IMR-90 (cell line): ENCODE measurements at regions not wholly inside any gene's neighbourhood (a gene's known extent, or its start where the extent isn't known, plus 50 kb on each side); places are given as distances from the start of the nearest gene placed in this dataset.

Experiments used
- ATAC-seq: fragments of 200-7000 bp; cut with Tn5 transposase; 2 replicates; pipeline ENCODE4 v1.9.1; 2020; ENCODE audit warnings: low read depth, mild to moderate bottlenecking, moderate library complexity
- BruUV-seq: library from RNA; stranded (reverse); fragments of 400-500 nt; replicated peaks from 2 replicates; lab custom pipeline; 2021; lab: Mats Ljungman, UMichigan
- CTCF ChIA-PET: fragments of 300-600 bp; formaldehyde crosslinking; extraction: SDS; loops from one replicate; lab custom pipeline; 2021; ENCODE audit warnings: antibody characterized with exemption; lab: Yijun Ruan, JAX
- POLR2A ChIA-PET: fragments of 300-600 bp; sonication (Branson Sonifier 250); formaldehyde crosslinking; loops from one replicate; lab custom pipeline; 2022; ENCODE audit warnings: antibody characterized with exemption; ENCODE audit not compliant: unreplicated experiment; lab: Charles Lee
- DNase-seq: peaks from one replicate; pipeline ENCODE4 v3.0.0; 2013
- H2AFZ ChIP-seq: replicated peaks from 2 replicates; pipeline ENCODE3; 2013; ENCODE audit warnings: low read length, mild to moderate bottlenecking; ENCODE audit not compliant: poor library complexity
- H2AK5ac ChIP-seq: 2 replicates; pipeline ENCODE4 v1.6.1; 2013; ENCODE audit warnings: low read depth, low read length, inconsistent platforms
- H2AK9ac ChIP-seq: replicated peaks from 2 replicates; pipeline ENCODE3; 2013; ENCODE audit warnings: mild to moderate bottlenecking, low read depth, low read length, moderate library complexity; ENCODE audit not compliant: poor library complexity
- H2BK120ac ChIP-seq: 2 replicates; pipeline ENCODE4 v1.6.1; 2013; ENCODE audit warnings: low read depth, low read length, inconsistent platforms
- H2BK15ac ChIP-seq: 3 replicates; pipeline ENCODE4 v1.6.1; 2013; ENCODE audit warnings: low read depth, low read length, inconsistent platforms
- H2BK20ac ChIP-seq: 2 replicates; pipeline ENCODE4 v1.6.1; 2013; ENCODE audit warnings: low read depth, mild to moderate bottlenecking, inconsistent platforms, low read length, moderate library complexity
- H2BK5ac ChIP-seq: 2 replicates; pipeline ENCODE4 v1.6.1; 2013; ENCODE audit warnings: mild to moderate bottlenecking, low read depth, low read length, inconsistent platforms; ENCODE audit not compliant: poor library complexity, severe bottlenecking
- H3K14ac ChIP-seq: replicated peaks from 2 replicates; pipeline ENCODE4 v1.6.1; 2013; ENCODE audit warnings: low read depth, low read length, inconsistent platforms
- H3K18ac ChIP-seq: 2 replicates; pipeline ENCODE4 v1.6.1; 2013; ENCODE audit warnings: low read depth, low read length, control low read depth
- H3K23ac ChIP-seq: 2 replicates; pipeline ENCODE4 v1.6.1; 2013; ENCODE audit warnings: low read depth, low read length, inconsistent platforms
- H3K27ac ChIP-seq: 2 replicates; pipeline ENCODE4 v1.5.1; 2013; ENCODE audit warnings: mild to moderate bottlenecking, control low read depth, low read length; ENCODE audit not compliant: insufficient read depth
- H3K27me3 ChIP-seq: 2 replicates; pipeline ENCODE4 v1.6.1; 2013; ENCODE audit warnings: low read length; ENCODE audit not compliant: control insufficient read depth, insufficient read depth
- H3K36me3 ChIP-seq: 2 replicates; pipeline ENCODE4 v1.6.1; 2013; ENCODE audit warnings: low read length, mixed read lengths; ENCODE audit not compliant: control insufficient read depth, insufficient read depth
- H3K4ac ChIP-seq: 2 replicates; pipeline ENCODE4 v1.6.1; 2013; ENCODE audit warnings: low read depth, low read length, inconsistent platforms
- H3K4me1 ChIP-seq: 2 replicates; pipeline ENCODE4 v1.6.1; 2013; ENCODE audit warnings: low read length, mixed read lengths; ENCODE audit not compliant: control insufficient read depth, insufficient read depth
- H3K4me2 ChIP-seq: 2 replicates; pipeline ENCODE4 v1.6.1; 2013; ENCODE audit warnings: low read depth, mild to moderate bottlenecking, control low read depth, low read length, moderate library complexity
- H3K4me3 ChIP-seq: 2 replicates; pipeline ENCODE4 v1.5.1; 2013; ENCODE audit warnings: low read depth, mild to moderate bottlenecking, control low read depth, low read length, moderate library complexity; ENCODE audit not compliant: insufficient read depth
- H3K56ac ChIP-seq: 2 replicates; pipeline ENCODE4 v1.6.1; 2013; ENCODE audit warnings: low read length, inconsistent platforms; ENCODE audit not compliant: insufficient read depth; ENCODE audit errors: extremely low read depth
- H3K79me1 ChIP-seq, 2 experiments: 2 replicates each; pipeline ENCODE4 v1.6.1; 2013; ENCODE audit warnings: low read length in 2 of 2, inconsistent platforms in 1 of 2, low read depth in 1 of 2
- H3K9ac ChIP-seq: 2 replicates; pipeline ENCODE4 v1.6.1; 2013; ENCODE audit warnings: low read depth, low read length, control low read depth
- H3K9me1 ChIP-seq: 2 replicates; pipeline ENCODE4 v1.6.1; 2013; ENCODE audit warnings: low read length, inconsistent platforms; ENCODE audit not compliant: insufficient read depth
- H3K9me3 ChIP-seq: 2 replicates; pipeline ENCODE4 v1.6.1; 2013; ENCODE audit warnings: low read length; ENCODE audit not compliant: control insufficient read depth, insufficient read depth
- H4K20me1 ChIP-seq: 2 replicates; pipeline ENCODE4 v1.6.1; 2013; ENCODE audit warnings: low read length, inconsistent platforms; ENCODE audit not compliant: insufficient read depth
- H4K5ac ChIP-seq: 2 replicates; pipeline ENCODE4 v1.6.1; 2013; ENCODE audit warnings: mild to moderate bottlenecking, low read depth, low read length, control low read depth
- H4K8ac ChIP-seq, 2 experiments: 2 replicates each; pipeline ENCODE4 v1.6.1; 2013; ENCODE audit warnings: low read depth in 2 of 2, low read length in 2 of 2, control low read depth in 1 of 2, inconsistent platforms in 1 of 2
- H4K91ac ChIP-seq: 2 replicates; pipeline ENCODE4 v1.6.1; 2013; ENCODE audit warnings: low read depth, low read length, inconsistent platforms; ENCODE audit not compliant: insufficient read depth
- BHLHE40 ChIP-seq: fragments of 150-350 bp; IDR thresholded peaks from 2 replicates; pipeline ENCODE4 v1.6.1; 2016; ENCODE audit warnings: mild to moderate bottlenecking, low read depth, low read length
- CEBPB ChIP-seq: IDR thresholded peaks from 2 replicates; pipeline ENCODE4 v1.6.1; 2012; ENCODE audit warnings: low read depth, low read length, improper control_type of control experiment
- CHD1 ChIP-seq: IDR thresholded peaks from 2 replicates; pipeline ENCODE4 v1.6.1; 2012; ENCODE audit warnings: low read depth, low read length, improper control_type of control experiment
- CTCF ChIP-seq: conservative IDR thresholded peaks from 2 replicates; pipeline ENCODE4 v1.5.1; 2012; ENCODE audit warnings: mild to moderate bottlenecking, low read depth, low read length, improper control_type of control experiment
- ELK1 ChIP-seq: fragments of 150-350 bp; IDR thresholded peaks from 2 replicates; pipeline ENCODE4 v1.6.1; 2016; ENCODE audit warnings: low read depth, mild to moderate bottlenecking, low read length, moderate library complexity, borderline replicate concordance
- FOS ChIP-seq: fragments of 150-350 bp; IDR thresholded peaks from 2 replicates; pipeline ENCODE4 v1.6.1; 2016; ENCODE audit warnings: low read depth, low read length
- MAFK ChIP-seq: IDR thresholded peaks from 2 replicates; pipeline ENCODE4 v1.6.1; 2012; ENCODE audit warnings: low read depth, low read length, improper control_type of control experiment
- MAZ ChIP-seq: IDR thresholded peaks from 2 replicates; pipeline ENCODE4 v1.6.1; 2012; ENCODE audit warnings: low read depth, mild to moderate bottlenecking, low read length, improper control_type of control experiment, moderate library complexity, borderline replicate concordance
- MXI1 ChIP-seq: IDR thresholded peaks from 2 replicates; pipeline ENCODE4 v1.6.1; 2012; ENCODE audit warnings: low read depth, mild to moderate bottlenecking, low read length, moderate library complexity, borderline replicate concordance
- NFE2L2 ChIP-seq: fragments of 150-350 bp; IDR thresholded peaks from 2 replicates; pipeline ENCODE4 v1.6.1; 2016; ENCODE audit warnings: low read depth, mild to moderate bottlenecking, low read length
- POLR2A ChIP-seq: IDR thresholded peaks from 2 replicates; pipeline ENCODE4 v1.6.1; 2012; ENCODE audit warnings: mild to moderate bottlenecking, low read depth, low read length
- RAD21 ChIP-seq: IDR thresholded peaks from 2 replicates; pipeline ENCODE4 v1.6.1; 2012; ENCODE audit warnings: low read length, improper control_type of control experiment
- RCOR1 ChIP-seq: IDR thresholded peaks from 2 replicates; pipeline ENCODE4 v1.6.1; 2012; ENCODE audit warnings: mild to moderate bottlenecking, low read length, improper control_type of control experiment; ENCODE audit not compliant: insufficient replicate concordance
- RFX5 ChIP-seq: IDR thresholded peaks from 2 replicates; pipeline ENCODE4 v1.8.0; 2012; ENCODE audit warnings: low read depth, mild to moderate bottlenecking, low read length, moderate library complexity
- SMC3 ChIP-seq: fragments of 150-350 bp; IDR thresholded peaks from 2 replicates; pipeline ENCODE4 v1.6.1; 2016; ENCODE audit warnings: low read depth, mild to moderate bottlenecking, antibody characterized with exemption, low read length, moderate library complexity
- USF2 ChIP-seq: fragments of 150-350 bp; IDR thresholded peaks from 2 replicates; pipeline ENCODE4 v1.6.1; 2017; ENCODE audit warnings: mild to moderate bottlenecking, antibody characterized with exemption, low read length, low read depth
- WGBS, 2 experiments: methylation state at CpG; one replicate each; pipeline versions ENCODE4 v1.1.5 to v1.1.7; 2013; ENCODE audit warnings: missing lambda C conversion rate in 2 of 2; ENCODE audit not compliant: insufficient read length in 1 of 2; ENCODE audit errors: extremely low coverage in 2 of 2; 5-methylcytosine and 5-hydroxymethylcytosine counted together
- dilution Hi-C: fragments of 300-500 bp; cut with HindIII; formaldehyde crosslinking; loops from one replicate; pipeline ENCODE4 v1.14.3; 2018; ENCODE audit warnings: low sequenced_read_pairs; ENCODE audit not compliant: unreplicated experiment
- in situ Hi-C: fragments of 300-500 bp; cut with MboI; formaldehyde crosslinking; loops from 3 replicates; pipeline ENCODE4 v1.14.3; 2019; ENCODE audit warnings: low sequenced_read_pairs, inconsistent platforms, mixed read lengths
- intact Hi-C: fragments of 100-400 bp; cut with micrococcal nuclease; formaldehyde crosslinking; loops from 2 replicates; pipeline ENCODE4 v1.10.0; 2022

- H2BK15ac ChIP-seq = no peak overlapping the region
- H2AK9ac ChIP-seq = no peak overlapping the region
- 50% methylated on average over 1 of the region's 3 CpGs; no CpG with 5 or more reads in 1 of the 2 experiments for WGBS, 2 experiments
- ChIA-PET CTCF (interaction anchor here (0.6 kb wide), 1 partner anchor 93 kb away, joined by 7 read pairs; no protein-coding TSS in a partner anchor), POLR2A (no interaction called here)
- BruUV-seq = no TSS peak
- no peak for DNase-seq
- H2AK5ac ChIP-seq = no peak overlapping the region
- H3K14ac ChIP-seq = no peak overlapping the region
- H3K4me1 ChIP-seq = no peaks in the 10 kb centered on the region
- TF ChIP-seq RFX5 = no peak
- no peak for TF ChIP-seq NFE2L2
- no peak for TF ChIP-seq BHLHE40
- no peak for TF ChIP-seq CEBPB
- no peak for TF ChIP-seq MXI1
- no peak for TF ChIP-seq ELK1
- no peak for TF ChIP-seq MAFK
- no peak for TF ChIP-seq CHD1
- no peak for TF ChIP-seq SMC3
- no peak for TF ChIP-seq CTCF
- no peak for TF ChIP-seq USF2
- no peak for TF ChIP-seq RCOR1
- TF ChIP-seq POLR2A = no peak
- TF ChIP-seq FOS = no peak
- TF ChIP-seq MAZ = no peak
- TF ChIP-seq RAD21 = no peak
- H3K27me3 ChIP-seq = no peaks in the 10 kb centered on the region
- no peak overlapping the region for H4K91ac ChIP-seq
- no peaks in the 10 kb centered on the region for H3K9me1 ChIP-seq
- no peak overlapping the region for H3K4ac ChIP-seq
- in situ Hi-C loops = no loop called here
- dilution Hi-C loops = no loop called here
- H3K56ac ChIP-seq = no peak overlapping the region
- H3K79me1 ChIP-seq = no peaks in the 10 kb centered on the region
- intact Hi-C loops = no loop called here
- H3K9ac ChIP-seq = no peak overlapping the region
- no peaks in the 10 kb centered on the region for H3K9me3 ChIP-seq
- no peak for ATAC-seq
- H3K18ac ChIP-seq = no peak overlapping the region
- no peak overlapping the region for H3K23ac ChIP-seq
- no peaks in the 10 kb centered on the region for H3K36me3 ChIP-seq
- no peak overlapping the region for H3K27ac ChIP-seq
- no peak overlapping the region for H4K8ac ChIP-seq
- H2BK20ac ChIP-seq = no peak overlapping the region
- no peak overlapping the region for H4K5ac ChIP-seq
- no peak overlapping the region for H2BK120ac ChIP-seq
- no peaks in the 10 kb centered on the region for H4K20me1 ChIP-seq
- H2AFZ ChIP-seq = no peak overlapping the region
- no peak overlapping the region for H3K4me3 ChIP-seq
- H3K4me2 ChIP-seq = no peak overlapping the region
- no peak overlapping the region for H2BK5ac ChIP-seq
These were observed 107.1 kb upstream of the LGSN start for GRCh38 chr6:63426844-63427243.
